HEK293 (cell line): ENCODE measurements at regions not wholly inside any gene's neighbourhood (a gene's known extent, or its start where the extent isn't known, plus 50 kb on each side); places are given as distances from the start of the nearest gene placed in this dataset.

Source experiments
- CTCF ChIA-PET: fragments of 350-600 bp; formaldehyde crosslinking; extraction: SDS; loops from one replicate; lab custom pipeline; 2021; ENCODE audit warnings: antibody characterized with exemption; lab: Yijun Ruan, JAX
- POLR2A ChIA-PET: fragments of 300-600 bp; formaldehyde crosslinking; extraction: SDS; loops from one replicate; lab custom pipeline; 2020; ENCODE audit warnings: antibody characterized with exemption, inconsistent platforms; lab: Yijun Ruan, JAX
- H3K27ac ChIP-seq: fragments of 200-500 bp; sonication (Bioruptor generic); 2 replicates; pipeline ENCODE4 v1.5.1; 2014; ENCODE audit warnings: low read depth, low read length, control low read depth, inconsistent platforms; ENCODE audit errors: extremely low read depth
- H3K36me3 ChIP-seq, 2 experiments: fragments of 200-500 bp in 1 of 2; sonication (Bioruptor generic) in 1 of 2; 1 replicate in 1 of 2; 2 replicates in 1 of 2; pipeline ENCODE4 v1.5.1; 2014 to 2017; ENCODE audit warnings: inconsistent platforms in 2 of 2, low read length in 2 of 2; ENCODE audit not compliant: control insufficient read depth in 2 of 2, insufficient read depth in 1 of 2
- H3K4me1 ChIP-seq: fragments of 200-500 bp; sonication (Bioruptor generic); 2 replicates; pipeline ENCODE4 v1.5.1; 2014; ENCODE audit warnings: mild to moderate bottlenecking, low read length, inconsistent platforms; ENCODE audit not compliant: control insufficient read depth, insufficient read depth
- H3K4me3 ChIP-seq: 2 replicates; pipeline ENCODE4 v1.5.1; 2011; ENCODE audit warnings: low read depth, mild to moderate bottlenecking, control low read depth, low read length, moderate library complexity
- H3K9me3 ChIP-seq: fragments of 200-500 bp; sonication (Bioruptor generic); 2 replicates; pipeline ENCODE4 v1.5.1; 2014; ENCODE audit warnings: low read depth, low read length, inconsistent platforms; ENCODE audit not compliant: control insufficient read depth, insufficient read depth
- BCL11A ChIP-seq: fragments of 450-650 bp; formaldehyde crosslinking; IDR thresholded peaks from 2 replicates; pipeline ENCODE4 v1.5.1; 2016; ENCODE audit warnings: low read depth, missing biosample characterization, missing genetic modification characterization
- GLI2 ChIP-seq: fragments of 450-650 bp; formaldehyde crosslinking; IDR thresholded peaks from 2 replicates; pipeline ENCODE4; 2017; ENCODE audit warnings: missing biosample characterization, missing genetic modification characterization, low read depth, borderline replicate concordance
- GLIS2 ChIP-seq: fragments of 450-650 bp; formaldehyde crosslinking; IDR thresholded peaks from 2 replicates; pipeline ENCODE4 v1.5.1; 2016; ENCODE audit warnings: missing biosample characterization, missing genetic modification characterization
- MYNN ChIP-seq: fragments of 450-650 bp; formaldehyde crosslinking; IDR thresholded peaks from 2 replicates; pipeline ENCODE4 v1.5.1; 2016; ENCODE audit warnings: missing biosample characterization, missing genetic modification characterization, borderline replicate concordance
- PRDM1 ChIP-seq: fragments of 450-650 bp; formaldehyde crosslinking; IDR thresholded peaks from 2 replicates; pipeline ENCODE4; 2016; ENCODE audit warnings: missing biosample characterization, missing genetic modification characterization
- SCRT2 ChIP-seq: fragments of 450-650 bp; formaldehyde crosslinking; IDR thresholded peaks from 2 replicates; pipeline ENCODE4 v1.5.1; 2016; ENCODE audit warnings: missing biosample characterization, missing genetic modification characterization
- TRIM28 ChIP-seq: IDR thresholded peaks from 2 replicates; pipeline ENCODE4 v1.6.1; 2011; ENCODE audit warnings: low read length, control low read depth, borderline replicate concordance
- ZBTB17 ChIP-seq: fragments of 450-650 bp; formaldehyde crosslinking; IDR thresholded peaks from 2 replicates; pipeline ENCODE4 v1.5.1; 2016; ENCODE audit warnings: missing biosample characterization, missing genetic modification characterization
- ZFP69B ChIP-seq: fragments of 450-650 bp; formaldehyde crosslinking; IDR thresholded peaks from 2 replicates; pipeline ENCODE4 v1.5.1; 2016; ENCODE audit warnings: missing biosample characterization, missing genetic modification characterization
- ZNF112 ChIP-seq: fragments of 450-650 bp; formaldehyde crosslinking; IDR thresholded peaks from 2 replicates; pipeline ENCODE4 v1.5.0; 2017; ENCODE audit warnings: missing biosample characterization, missing genetic modification characterization
- ZNF140 ChIP-seq: fragments of 450-650 bp; formaldehyde crosslinking; IDR thresholded peaks from 2 replicates; pipeline ENCODE4 v1.5.1; 2016; ENCODE audit warnings: missing biosample characterization, missing genetic modification characterization
- ZNF169 ChIP-seq: fragments of 450-650 bp; formaldehyde crosslinking; IDR thresholded peaks from 2 replicates; pipeline ENCODE4 v1.5.1; 2016; ENCODE audit warnings: missing biosample characterization, missing genetic modification characterization
- ZNF175 ChIP-seq: fragments of 450-650 bp; formaldehyde crosslinking; IDR thresholded peaks from 2 replicates; pipeline ENCODE4 v1.5.1; 2016; ENCODE audit warnings: missing biosample characterization, missing genetic modification characterization
- ZNF211 ChIP-seq: fragments of 450-650 bp; formaldehyde crosslinking; IDR thresholded peaks from 2 replicates; pipeline ENCODE4 v1.5.1; 2016; ENCODE audit warnings: low read depth, missing biosample characterization, missing genetic modification characterization
- ZNF214 ChIP-seq: fragments of 450-650 bp; formaldehyde crosslinking; IDR thresholded peaks from 2 replicates; pipeline ENCODE4 v1.5.1; 2017; ENCODE audit warnings: missing biosample characterization, mild to moderate bottlenecking, missing genetic modification characterization, borderline replicate concordance
- ZNF350 ChIP-seq: fragments of 450-650 bp; formaldehyde crosslinking; IDR thresholded peaks from 2 replicates; pipeline ENCODE4 v1.5.0; 2017; ENCODE audit warnings: missing biosample characterization, mild to moderate bottlenecking, missing genetic modification characterization
- ZNF394 ChIP-seq: fragments of 450-650 bp; formaldehyde crosslinking; IDR thresholded peaks from 2 replicates; pipeline ENCODE4 v1.5.1; 2016; ENCODE audit warnings: missing biosample characterization, missing genetic modification characterization, mild to moderate bottlenecking, moderate library complexity, borderline replicate concordance
- ZNF510 ChIP-seq: fragments of 450-650 bp; formaldehyde crosslinking; IDR thresholded peaks from 2 replicates; pipeline ENCODE4 v1.5.1; 2018; ENCODE audit warnings: mild to moderate bottlenecking, missing genetic modification characterization, missing biosample characterization; ENCODE audit not compliant: insufficient replicate concordance
- ZNF560 ChIP-seq: fragments of 450-650 bp; formaldehyde crosslinking; IDR thresholded peaks from 2 replicates; pipeline ENCODE4 v1.5.1; 2017; ENCODE audit warnings: missing biosample characterization, missing genetic modification characterization, borderline replicate concordance
- ZNF626 ChIP-seq: fragments of 450-650 bp; sonication (Bioruptor Pico); formaldehyde crosslinking; IDR thresholded peaks from 2 replicates; pipeline ENCODE4 v1.5.1; 2018; ENCODE audit warnings: missing biosample characterization, missing genetic modification characterization, inconsistent platforms
- ZNF654 ChIP-seq: fragments of 450-650 bp; formaldehyde crosslinking; IDR thresholded peaks from 2 replicates; pipeline ENCODE4 v1.5.1; 2016; ENCODE audit warnings: low read depth, missing biosample characterization, missing genetic modification characterization
- ZNF660 ChIP-seq: fragments of 450-650 bp; IDR thresholded peaks from 2 replicates; pipeline ENCODE4 v1.5.1; 2018; ENCODE audit warnings: missing biosample characterization, mild to moderate bottlenecking, missing genetic modification characterization
- ZNF792 ChIP-seq: fragments of 450-650 bp; formaldehyde crosslinking; IDR thresholded peaks from 2 replicates; pipeline ENCODE4 v1.5.1; 2016; ENCODE audit warnings: missing biosample characterization, missing genetic modification characterization
- ZNF830 ChIP-seq: fragments of 450-650 bp; IDR thresholded peaks from 2 replicates; pipeline ENCODE4 v1.5.0; 2018; ENCODE audit warnings: missing biosample characterization, missing genetic modification characterization, low read depth, mild to moderate bottlenecking, moderate library complexity
- TF ChIP-seq, protein P1 (sequence below): fragments of 450-650 bp; formaldehyde crosslinking; IDR thresholded peaks from 2 replicates; pipeline ENCODE4 v1.5.1; 2016; ENCODE audit warnings: missing biosample characterization, missing genetic modification characterization
- TF ChIP-seq, protein P2 (sequence below): fragments of 450-650 bp; formaldehyde crosslinking; IDR thresholded peaks from 2 replicates; pipeline ENCODE4 v1.5.1; 2016; ENCODE audit warnings: missing biosample characterization, missing genetic modification characterization, borderline replicate concordance
- TF ChIP-seq, protein P3 (sequence below): fragments of 450-650 bp; formaldehyde crosslinking; IDR thresholded peaks from 2 replicates; pipeline ENCODE4 v1.5.1; 2016; ENCODE audit warnings: missing biosample characterization, missing genetic modification characterization
- TF ChIP-seq, protein P4 (sequence below): fragments of 450-650 bp; formaldehyde crosslinking; IDR thresholded peaks from 2 replicates; pipeline ENCODE4 v1.5.1; 2016; ENCODE audit warnings: missing biosample characterization, missing genetic modification characterization, low read depth
- TF ChIP-seq, protein P5 (sequence below): fragments of 450-650 bp; formaldehyde crosslinking; IDR thresholded peaks from 2 replicates; pipeline ENCODE4 v1.5.1; 2017; ENCODE audit warnings: missing biosample characterization, missing genetic modification characterization

DNA sequence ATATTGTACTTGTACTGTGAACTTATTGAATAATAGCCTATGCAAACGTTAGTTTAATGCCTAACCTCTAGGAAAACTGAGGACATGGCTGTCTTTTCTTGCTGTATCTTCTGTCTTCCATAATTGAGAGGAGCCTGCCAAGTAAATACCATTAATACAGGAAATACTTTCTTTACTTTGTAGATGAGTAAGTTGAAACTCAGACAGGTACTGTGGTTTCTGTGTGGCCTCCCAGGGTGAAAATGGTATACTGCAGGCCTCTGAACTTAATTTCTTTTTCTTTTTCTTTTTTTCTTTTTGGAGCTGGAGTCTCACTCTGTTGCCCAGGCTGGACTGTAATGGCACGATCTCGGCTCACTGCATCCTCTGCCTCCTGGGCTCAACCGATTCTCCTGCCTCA lies 208.8 kb upstream of the ADGRL4 start (continued):
- no peak for TF ChIP-seq GLIS2 (tag by site-specific recombination)
- TF ChIP-seq PRDM1 (tag by site-specific recombination) = no peak
- TF ChIP-seq, protein P1, sequence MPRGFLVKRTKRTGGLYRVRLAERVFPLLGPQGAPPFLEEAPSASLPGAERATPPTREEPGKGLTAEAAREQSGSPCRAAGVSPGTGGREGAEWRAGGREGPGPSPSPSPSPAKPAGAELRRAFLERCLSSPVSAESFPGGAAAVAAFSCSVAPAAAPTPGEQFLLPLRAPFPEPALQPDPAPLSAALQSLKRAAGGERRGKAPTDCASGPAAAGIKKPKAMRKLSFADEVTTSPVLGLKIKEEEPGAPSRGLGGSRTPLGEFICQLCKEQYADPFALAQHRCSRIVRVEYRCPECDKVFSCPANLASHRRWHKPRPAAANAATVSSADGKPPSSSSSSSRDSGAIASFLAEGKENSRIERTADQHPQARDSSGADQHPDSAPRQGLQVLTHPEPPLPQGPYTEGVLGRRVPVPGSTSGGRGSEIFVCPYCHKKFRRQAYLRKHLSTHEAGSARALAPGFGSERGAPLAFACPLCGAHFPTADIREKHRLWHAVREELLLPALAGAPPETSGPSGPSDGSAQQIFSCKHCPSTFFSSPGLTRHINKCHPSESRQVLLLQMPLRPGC = no peak

DNA sequence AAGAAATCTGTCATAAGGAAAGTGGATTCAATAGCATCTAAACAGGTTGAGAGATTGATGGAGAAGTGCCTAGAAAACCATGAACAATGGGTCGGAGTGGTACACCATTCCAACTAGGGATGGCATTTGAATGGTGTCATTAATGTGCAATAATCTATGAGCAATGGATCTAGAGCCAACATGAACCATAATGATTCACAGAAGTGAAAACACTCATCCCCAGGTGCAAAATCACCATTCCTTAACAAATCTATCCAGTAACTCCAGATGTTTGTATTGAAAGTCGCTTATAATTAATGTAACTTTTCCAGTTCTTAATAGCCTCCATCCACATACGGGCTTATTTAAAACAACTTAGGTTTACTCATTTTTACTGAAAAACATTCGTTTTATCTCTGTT lies 201.3 kb upstream of the ADGRL4 start:
- ChIA-PET POLR2A (no interaction called here), CTCF (interaction anchor here (0.6 kb wide), 1 partner anchor 317 kb away, joined by 3 read pairs; no protein-coding TSS in a partner anchor)

DNA sequence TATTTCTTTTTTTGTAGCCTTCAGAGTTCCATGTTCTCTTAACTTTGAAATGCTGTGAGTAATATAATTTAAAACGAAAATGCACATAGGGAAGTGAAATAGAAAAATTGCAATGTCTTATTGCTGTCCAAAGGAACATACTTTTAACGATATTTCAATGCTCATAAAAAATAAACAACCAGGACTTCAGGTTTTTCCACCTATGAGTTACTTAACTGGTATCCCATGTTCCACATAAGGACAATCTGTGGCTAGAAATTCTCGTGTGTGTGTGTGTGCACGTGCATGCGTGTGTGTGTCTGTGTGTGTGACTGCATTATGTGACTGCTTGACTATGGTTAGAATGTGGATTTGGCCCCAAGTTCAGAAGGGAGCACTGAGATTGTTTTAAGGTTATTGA lies 200.8 kb upstream of the ADGRL4 start:
- Histone ChIP-seq H3K27ac (no peak overlapping the region), H3K4me3 (no peak overlapping the region), H3K4me1 (no peaks in the 10 kb centered on the region), H3K36me3 (no peaks in the 10 kb centered on the region), H3K9me3 (no peaks in the 10 kb centered on the region)
- TF ChIP-seq, protein P2, sequence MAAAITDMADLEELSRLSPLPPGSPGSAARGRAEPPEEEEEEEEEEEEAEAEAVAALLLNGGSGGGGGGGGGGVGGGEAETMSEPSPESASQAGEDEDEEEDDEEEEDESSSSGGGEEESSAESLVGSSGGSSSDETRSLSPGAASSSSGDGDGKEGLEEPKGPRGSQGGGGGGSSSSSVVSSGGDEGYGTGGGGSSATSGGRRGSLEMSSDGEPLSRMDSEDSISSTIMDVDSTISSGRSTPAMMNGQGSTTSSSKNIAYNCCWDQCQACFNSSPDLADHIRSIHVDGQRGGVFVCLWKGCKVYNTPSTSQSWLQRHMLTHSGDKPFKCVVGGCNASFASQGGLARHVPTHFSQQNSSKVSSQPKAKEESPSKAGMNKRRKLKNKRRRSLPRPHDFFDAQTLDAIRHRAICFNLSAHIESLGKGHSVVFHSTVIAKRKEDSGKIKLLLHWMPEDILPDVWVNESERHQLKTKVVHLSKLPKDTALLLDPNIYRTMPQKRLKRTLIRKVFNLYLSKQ (tag by site-specific recombination) = no peak
- TF ChIP-seq, protein P3, sequence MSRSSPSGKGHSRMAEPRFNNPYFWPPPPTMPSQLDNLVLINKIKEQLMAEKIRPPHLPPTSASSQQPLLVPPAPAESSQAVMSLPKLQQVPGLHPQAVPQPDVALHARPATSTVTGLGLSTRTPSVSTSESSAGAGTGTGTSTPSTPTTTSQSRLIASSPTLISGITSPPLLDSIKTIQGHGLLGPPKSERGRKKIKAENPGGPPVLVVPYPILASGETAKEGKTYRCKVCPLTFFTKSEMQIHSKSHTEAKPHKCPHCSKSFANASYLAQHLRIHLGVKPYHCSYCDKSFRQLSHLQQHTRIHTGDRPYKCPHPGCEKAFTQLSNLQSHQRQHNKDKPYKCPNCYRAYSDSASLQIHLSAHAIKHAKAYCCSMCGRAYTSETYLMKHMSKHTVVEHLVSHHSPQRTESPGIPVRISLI (tag by site-specific recombination) = no peak
- TF ChIP-seq ZNF660 (tag by site-specific recombination) (no peak), ZNF211 (tag by site-specific recombination) (no peak), MYNN (tag by site-specific recombination) (no peak), ZNF140 (tag by site-specific recombination) (no peak), ZNF169 (tag by site-specific recombination) (no peak), ZBTB17 (no peak), ZNF560 (tag by site-specific recombination) (no peak), ZNF792 (tag by site-specific recombination) (no peak), ZNF175 (no peak), ZNF830 (tag by site-specific recombination) (no peak), ZNF112 (tag by site-specific recombination) (no peak), SCRT2 (no peak)
- CTCF ChIA-PET = no interaction called here
- POLR2A ChIA-PET = no interaction called here

More for the DNA sequence above, 201.3 kb upstream of the ADGRL4 start:
- Histone ChIP-seq H3K4me1 (no peaks in the 10 kb centered on the region), H3K9me3 (no peaks in the 10 kb centered on the region), H3K4me3 (no peak overlapping the region), H3K27ac (no peak overlapping the region), H3K36me3 (no peaks in the 10 kb centered on the region)
- TF ChIP-seq TRIM28 (no peak), ZNF214 (tag by site-specific recombination) (no peak), ZNF112 (tag by site-specific recombination) (no peak), ZFP69B (no peak), ZNF654 (tag by site-specific recombination) (no peak), ZNF394 (tag by site-specific recombination) (no peak), ZNF350 (tag by site-specific recombination) (no peak), BCL11A (no peak), ZNF510 (tag by site-specific recombination) (no peak), GLI2 (tag by site-specific recombination) (no peak), ZNF626 (tag by site-specific recombination) (no peak)
- TF ChIP-seq, protein P4, sequence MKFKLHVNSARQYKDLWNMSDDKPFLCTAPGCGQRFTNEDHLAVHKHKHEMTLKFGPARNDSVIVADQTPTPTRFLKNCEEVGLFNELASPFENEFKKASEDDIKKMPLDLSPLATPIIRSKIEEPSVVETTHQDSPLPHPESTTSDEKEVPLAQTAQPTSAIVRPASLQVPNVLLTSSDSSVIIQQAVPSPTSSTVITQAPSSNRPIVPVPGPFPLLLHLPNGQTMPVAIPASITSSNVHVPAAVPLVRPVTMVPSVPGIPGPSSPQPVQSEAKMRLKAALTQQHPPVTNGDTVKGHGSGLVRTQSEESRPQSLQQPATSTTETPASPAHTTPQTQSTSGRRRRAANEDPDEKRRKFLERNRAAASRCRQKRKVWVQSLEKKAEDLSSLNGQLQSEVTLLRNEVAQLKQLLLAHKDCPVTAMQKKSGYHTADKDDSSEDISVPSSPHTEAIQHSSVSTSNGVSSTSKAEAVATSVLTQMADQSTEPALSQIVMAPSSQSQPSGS (tag by site-specific recombination) = no peak
- TF ChIP-seq, protein P5, sequence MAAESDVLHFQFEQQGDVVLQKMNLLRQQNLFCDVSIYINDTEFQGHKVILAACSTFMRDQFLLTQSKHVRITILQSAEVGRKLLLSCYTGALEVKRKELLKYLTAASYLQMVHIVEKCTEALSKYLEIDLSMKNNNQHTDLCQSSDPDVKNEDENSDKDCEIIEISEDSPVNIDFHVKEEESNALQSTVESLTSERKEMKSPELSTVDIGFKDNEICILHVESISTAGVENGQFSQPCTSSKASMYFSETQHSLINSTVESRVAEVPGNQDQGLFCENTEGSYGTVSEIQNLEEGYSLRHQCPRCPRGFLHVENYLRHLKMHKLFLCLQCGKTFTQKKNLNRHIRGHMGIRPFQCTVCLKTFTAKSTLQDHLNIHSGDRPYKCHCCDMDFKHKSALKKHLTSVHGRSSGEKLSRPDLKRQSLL (tag by site-specific recombination) = no peak
